D721Med (cell line): ENCODE measurements at regions not wholly inside any gene's neighbourhood (a gene's known extent, or its start where the extent isn't known, plus 50 kb on each side); places are given as distances from the start of the nearest gene placed in this dataset.

Experiments
- DNase-seq: peaks from one replicate; pipeline ENCODE4 v3.0.0; 2011; ENCODE audit warnings: low spot score; ENCODE audit not compliant: insufficient read length
- FAIRE-seq: peaks from 2 replicates; lab custom pipeline; 2011; peaks lifted over from hg19 to GRCh38; lab: Jason Lieb, UNC
- CTCF ChIP-seq: IDR thresholded peaks from 2 replicates; pipeline ENCODE4 v1.5.1; 2012; ENCODE audit warnings: mild to moderate bottlenecking, control low read depth; ENCODE audit not compliant: insufficient read depth; ENCODE audit errors: missing control alignments

- FAIRE-seq (no peak), DNase-seq (no peak)
- TF ChIP-seq CTCF, result no peak
These were observed 378.4 kb upstream of the RUNX1 start for GRCh38 chr21:35427320-35428000.

GRCh38 chr21:35426897-35427296 is 377.8 kb upstream of the RUNX1 start:
- no peak for FAIRE-seq

GRCh38 chr21:35426469-35426868 is 377.4 kb upstream of the RUNX1 start:
- TF ChIP-seq CTCF, result no peak
- FAIRE-seq (no peak), DNase-seq (no peak)

More at GRCh38 chr21:35426897-35427296, 377.8 kb upstream of the RUNX1 start:
- no peak for TF ChIP-seq CTCF
- DNase-seq, result no peak

GRCh38 chr21:35424122-35424521 is 375.0 kb upstream of the RUNX1 start:
- DNase-seq (no peak), FAIRE-seq (no peak)
- TF ChIP-seq CTCF, result no peak

GRCh38 chr21:35423709-35424108 is 374.6 kb upstream of the RUNX1 start:
- no peak for FAIRE-seq
- DNase-seq, result no peak
- no peak for TF ChIP-seq CTCF

DNA sequence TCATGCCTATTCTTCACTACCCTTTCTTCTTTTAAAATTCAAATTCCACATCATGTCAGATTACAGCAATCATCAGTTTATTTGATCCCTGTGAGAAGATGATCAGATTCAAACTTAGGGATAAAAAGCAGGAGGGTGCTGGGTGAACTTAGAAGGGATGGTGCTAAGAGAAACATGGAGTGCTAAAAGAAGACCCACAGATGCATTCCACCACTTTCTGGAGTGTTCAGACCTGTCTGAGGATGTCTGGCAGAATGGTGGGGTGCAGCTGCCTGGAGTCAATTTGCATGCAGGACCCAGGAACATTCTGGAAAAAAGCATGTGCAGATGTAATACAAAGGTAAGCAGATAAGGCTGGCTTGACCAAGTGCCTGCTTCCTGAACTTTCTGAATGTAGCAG is 372.9 kb upstream of the RUNX1 start:
- FAIRE-seq, result no peak

More for the DNA sequence above, 372.9 kb upstream of the RUNX1 start:
- TF ChIP-seq CTCF, result no peak
- no peak for DNase-seq
